ENCODE measurements at regions not wholly inside any gene's neighbourhood (a gene's known extent, or its start where the extent isn't known, plus 50 kb on each side); places are given as distances from the start of the nearest gene placed in this dataset.
A peak's percentile ranks its signal among the peaks of the same experiment; 100 is the strongest.

DNA sequence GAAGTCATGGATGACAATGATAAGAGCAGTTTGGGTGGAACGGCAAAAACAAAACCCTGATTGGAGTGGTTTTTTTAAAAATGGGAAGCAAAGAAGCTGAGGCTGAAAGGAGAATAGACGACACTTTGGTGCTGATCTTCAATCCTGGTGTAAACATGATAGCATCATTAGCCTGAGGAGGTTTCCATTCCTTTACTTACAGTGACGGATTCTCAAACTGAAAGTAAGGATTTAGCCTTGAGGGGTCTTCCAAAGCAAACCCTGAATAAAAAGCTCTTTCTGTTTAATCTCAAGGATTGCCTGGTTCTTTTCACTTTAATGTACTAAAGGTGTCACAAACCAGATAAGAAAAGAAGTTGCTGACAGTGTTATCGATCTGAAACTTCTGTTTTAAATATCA lies 69.3 kb downstream of the KCNJ2 start:
- Histone ChIP-seq H3K9me3 (ENCODE audit: insufficient read depth, low read depth, low read length) (no peaks in the 10 kb centered on the region), H2AK5ac (ENCODE audit: low read length) (no peak overlapping the region), H3K23ac (ENCODE audit: low read length) (no peak overlapping the region), H3K4me2 (ENCODE audit: low read length) (peak overlapping the region; percentile 25), H2BK120ac (ENCODE audit: insufficient read depth, low read length, poor library complexity) (no peak overlapping the region), H3K4me3 (ENCODE audit: low read depth, low read length) (no peak overlapping the region), H4K91ac (ENCODE audit: low read depth, low read length) (no peak overlapping the region), H2AFZ (ENCODE audit: insufficient read depth, low read length, poor library complexity) (no peak overlapping the region), H3K36me3 (ENCODE audit: control insufficient read depth in 1 of 2, insufficient read depth in 2 of 2, low read length in 2 of 2) (no peaks in the 10 kb centered on the region), H3K27ac (ENCODE audit: low read depth, low read length) (peak overlapping the region; percentile 98), H3K14ac (ENCODE audit: low read length) (no peak overlapping the region), H2BK12ac (ENCODE audit: low read length) (no peak overlapping the region), H3K4ac (ENCODE audit: low read depth, low read length) (no peak overlapping the region), H3K79me2 (ENCODE audit: control insufficient read depth, insufficient read depth, low read length, poor library complexity) (no peaks in the 10 kb centered on the region), H3K9ac (ENCODE audit: low read length) (no peak overlapping the region), H2BK5ac (ENCODE audit: low read depth, low read length, poor library complexity) (no peak overlapping the region), H3K4me1 (ENCODE audit: control insufficient read depth in 1 of 2, insufficient read depth in 2 of 2, low read length in 2 of 2) (peaks cover 0 to 2% of the 10 kb centered on the region in 2 experiments), H3K18ac (ENCODE audit: low read length) (no peak overlapping the region), H3K79me1 (ENCODE audit: low read length) (peaks cover 7% of the 10 kb centered on the region), H3K27me3 (ENCODE audit: insufficient read depth, low read length) (no peaks in the 10 kb centered on the region), H4K8ac (ENCODE audit: low read depth, low read length) (no peak overlapping the region), H4K12ac (ENCODE audit: low read depth, low read length) (no peak overlapping the region)
- DNase-seq = peak in 1 of 2 donors; percentile 64
- no CpG with 5 or more reads among the region's 4 CpGs for WGBS (ENCODE audit: extremely low coverage, insufficient coverage, insufficient read length)

DNA sequence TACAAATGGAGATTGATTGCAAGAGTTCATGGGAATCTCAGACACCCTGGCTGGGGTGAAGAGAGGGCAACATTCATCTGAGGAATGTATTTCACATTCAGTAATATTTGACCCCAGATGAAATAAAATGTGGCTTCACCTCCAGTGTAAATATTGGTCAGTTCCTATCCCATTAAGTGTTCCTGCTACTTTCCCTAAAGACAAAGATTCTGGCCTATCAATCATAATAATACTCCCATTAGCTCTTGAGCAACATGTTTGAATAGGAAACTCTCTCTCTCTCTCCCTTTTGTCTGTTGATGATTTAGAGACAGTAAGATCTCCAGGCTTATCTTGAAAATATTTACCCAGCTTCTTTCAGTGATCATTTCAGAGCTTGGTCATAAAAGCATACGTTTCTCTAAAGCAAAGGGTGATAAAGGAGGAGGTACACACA lies 70.1 kb downstream of the KCNJ2 start:
- Histone ChIP-seq H3K18ac (ENCODE audit: low read length) (no peak overlapping the region), H3K9ac (ENCODE audit: low read length) (no peak overlapping the region), H4K91ac (ENCODE audit: low read depth, low read length) (no peak overlapping the region), H3K27me3 (ENCODE audit: insufficient read depth, low read length) (no peaks in the 10 kb centered on the region), H3K79me2 (ENCODE audit: control insufficient read depth, insufficient read depth, low read length, poor library complexity) (no peaks in the 10 kb centered on the region), H3K9me3 (ENCODE audit: insufficient read depth, low read depth, low read length) (no peaks in the 10 kb centered on the region), H3K36me3 (ENCODE audit: control insufficient read depth in 1 of 2, insufficient read depth in 2 of 2, low read length in 2 of 2) (no peaks in the 10 kb centered on the region), H3K79me1 (ENCODE audit: low read length) (peaks cover 7% of the 10 kb centered on the region), H3K14ac (ENCODE audit: low read length) (no peak overlapping the region), H3K27ac (ENCODE audit: low read depth, low read length) (peak overlapping the region; percentile 81), H4K8ac (ENCODE audit: low read depth, low read length) (no peak overlapping the region), H2BK120ac (ENCODE audit: insufficient read depth, low read length, poor library complexity) (peak overlapping the region; percentile 80), H3K23ac (ENCODE audit: low read length) (no peak overlapping the region), H2AK5ac (ENCODE audit: low read length) (no peak overlapping the region), H3K4ac (ENCODE audit: low read depth, low read length) (no peak overlapping the region), H3K4me1 (ENCODE audit: control insufficient read depth in 1 of 2, insufficient read depth in 2 of 2, low read length in 2 of 2) (peaks cover 0 to 2% of the 10 kb centered on the region in 2 experiments), H2AFZ (ENCODE audit: insufficient read depth, low read length, poor library complexity) (no peak overlapping the region), H3K4me3 (ENCODE audit: low read depth, low read length) (no peak overlapping the region), H2BK12ac (ENCODE audit: low read length) (no peak overlapping the region), H4K12ac (ENCODE audit: low read depth, low read length) (no peak overlapping the region), H2BK5ac (ENCODE audit: low read depth, low read length, poor library complexity) (peak overlapping the region; percentile 58), H3K4me2 (ENCODE audit: low read length) (no peak overlapping the region)
- no peak for DNase-seq
- WGBS (ENCODE audit: extremely low coverage, insufficient coverage, insufficient read length) = no CpG with 5 or more reads among the region's 1 CpG

DNA sequence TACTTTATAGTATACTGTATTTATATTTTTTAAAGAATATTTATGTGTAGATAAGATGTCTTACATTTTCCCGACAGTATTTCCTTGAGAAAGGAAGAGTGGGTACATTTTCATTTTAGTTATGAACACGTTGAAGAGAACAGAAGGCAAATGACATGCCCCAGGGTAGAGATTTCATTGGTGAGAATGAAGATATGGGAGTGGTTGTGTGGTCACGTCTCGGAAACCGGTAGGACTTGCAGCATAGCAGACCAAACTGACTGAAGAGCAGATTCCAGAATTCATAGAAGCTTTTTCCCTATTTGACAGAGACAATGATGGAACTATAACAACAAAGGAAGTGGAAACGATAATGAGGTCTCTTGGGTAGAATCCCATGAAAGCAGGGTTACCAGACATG lies 71.7 kb downstream of the KCNJ2 start:
- Histone ChIP-seq H3K79me2 (ENCODE audit: control insufficient read depth, insufficient read depth, low read length, poor library complexity) (no peaks in the 10 kb centered on the region), H2AFZ (ENCODE audit: insufficient read depth, low read length, poor library complexity) (no peak overlapping the region), H2BK120ac (ENCODE audit: insufficient read depth, low read length, poor library complexity) (no peak overlapping the region), H3K9me3 (ENCODE audit: insufficient read depth, low read depth, low read length) (no peaks in the 10 kb centered on the region), H3K23ac (ENCODE audit: low read length) (no peak overlapping the region), H2AK5ac (ENCODE audit: low read length) (no peak overlapping the region), H3K14ac (ENCODE audit: low read length) (no peak overlapping the region), H3K79me1 (ENCODE audit: low read length) (peaks cover 7% of the 10 kb centered on the region), H2BK12ac (ENCODE audit: low read length) (no peak overlapping the region), H3K27ac (ENCODE audit: low read depth, low read length) (no peak overlapping the region), H3K4me2 (ENCODE audit: low read length) (no peak overlapping the region), H3K4me3 (ENCODE audit: low read depth, low read length) (no peak overlapping the region), H3K27me3 (ENCODE audit: insufficient read depth, low read length) (no peaks in the 10 kb centered on the region), H4K8ac (ENCODE audit: low read depth, low read length) (no peak overlapping the region), H3K36me3 (ENCODE audit: control insufficient read depth in 1 of 2, insufficient read depth in 2 of 2, low read length in 2 of 2) (no peaks in the 10 kb centered on the region), H4K12ac (ENCODE audit: low read depth, low read length) (no peak overlapping the region), H3K18ac (ENCODE audit: low read length) (no peak overlapping the region), H3K4me1 (ENCODE audit: control insufficient read depth in 1 of 2, insufficient read depth in 2 of 2, low read length in 2 of 2) (peaks cover 0 to 2% of the 10 kb centered on the region in 2 experiments), H4K91ac (ENCODE audit: low read depth, low read length) (no peak overlapping the region), H3K4ac (ENCODE audit: low read depth, low read length) (no peak overlapping the region), H2BK5ac (ENCODE audit: low read depth, low read length, poor library complexity) (no peak overlapping the region), H3K9ac (ENCODE audit: low read length) (no peak overlapping the region)
- WGBS (ENCODE audit: extremely low coverage, insufficient coverage, insufficient read length) = no CpG with 5 or more reads among the region's 6 CpGs
- peak; percentile 56 to 76 for DNase-seq

DNA sequence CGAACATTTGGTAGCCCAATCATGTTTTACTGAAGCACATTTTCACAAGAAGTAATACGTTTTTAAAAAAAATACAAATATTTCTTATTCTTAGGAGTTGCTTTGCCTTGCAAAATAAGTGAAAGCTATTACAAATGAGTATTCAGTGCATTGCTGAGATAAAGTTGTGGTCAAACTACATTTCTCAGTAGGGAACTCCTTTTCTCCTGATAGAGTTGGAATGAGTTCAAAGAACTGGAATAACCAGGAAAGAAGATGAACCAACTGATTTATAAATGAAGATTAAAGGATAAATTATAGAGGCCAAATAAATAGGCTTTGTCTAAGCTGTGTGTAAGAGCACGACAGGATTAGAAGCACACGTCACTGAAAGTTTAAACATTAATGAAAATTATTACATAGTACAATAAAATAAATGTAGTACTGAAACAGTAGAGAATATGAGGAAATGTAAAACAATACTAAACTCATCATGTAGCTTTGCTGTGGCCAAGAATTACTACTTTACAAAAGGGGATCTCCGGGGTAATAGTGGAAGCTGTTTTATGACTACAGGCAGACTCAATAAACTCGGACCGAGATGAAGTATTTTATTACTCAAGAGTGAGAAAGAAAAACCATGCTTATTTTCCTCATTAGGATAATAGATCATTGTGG lies 73.6 kb downstream of the KCNJ2 start:
- Histone ChIP-seq H3K27me3 (ENCODE audit: insufficient read depth, low read length) (no peaks in the 10 kb centered on the region), H2BK120ac (ENCODE audit: insufficient read depth, low read length, poor library complexity) (no peak overlapping the region), H4K8ac (ENCODE audit: low read depth, low read length) (no peak overlapping the region), H3K79me1 (ENCODE audit: low read length) (peaks cover 7% of the 10 kb centered on the region), H3K4me1 (ENCODE audit: control insufficient read depth in 1 of 2, insufficient read depth in 2 of 2, low read length in 2 of 2) (peaks cover 0 to 2% of the 10 kb centered on the region in 2 experiments), H3K23ac (ENCODE audit: low read length) (no peak overlapping the region), H2AFZ (ENCODE audit: insufficient read depth, low read length, poor library complexity) (no peak overlapping the region), H3K36me3 (ENCODE audit: control insufficient read depth in 1 of 2, insufficient read depth in 2 of 2, low read length in 2 of 2) (no peaks in the 10 kb centered on the region), H3K9ac (ENCODE audit: low read length) (no peak overlapping the region), H3K14ac (ENCODE audit: low read length) (no peak overlapping the region), H3K79me2 (ENCODE audit: control insufficient read depth, insufficient read depth, low read length, poor library complexity) (no peaks in the 10 kb centered on the region), H4K12ac (ENCODE audit: low read depth, low read length) (no peak overlapping the region), H3K4me3 (ENCODE audit: low read depth, low read length) (no peak overlapping the region), H4K91ac (ENCODE audit: low read depth, low read length) (no peak overlapping the region), H3K27ac (ENCODE audit: low read depth, low read length) (no peak overlapping the region), H2BK5ac (ENCODE audit: low read depth, low read length, poor library complexity) (no peak overlapping the region), H3K4me2 (ENCODE audit: low read length) (no peak overlapping the region), H2BK12ac (ENCODE audit: low read length) (no peak overlapping the region), H2AK5ac (ENCODE audit: low read length) (no peak overlapping the region), H3K18ac (ENCODE audit: low read length) (no peak overlapping the region), H3K4ac (ENCODE audit: low read depth, low read length) (no peak overlapping the region), H3K9me3 (ENCODE audit: insufficient read depth, low read depth, low read length) (no peaks in the 10 kb centered on the region)
- DNase-seq = peak; percentile 20 to 82
- WGBS (ENCODE audit: extremely low coverage, insufficient coverage, insufficient read length) = no CpG with 5 or more reads among the region's 7 CpGs
